MM.1S (cell line): ENCODE measurements at regions not wholly inside any gene's neighbourhood (a gene's known extent, or its start where the extent isn't known, plus 50 kb on each side); places are given as distances from the start of the nearest gene placed in this dataset.
A peak's percentile ranks its signal among the peaks of the same experiment; 100 is the strongest.
"Not testable (repeated sequence)": the region's sequence is repeated elsewhere in the genome, so short reads cannot be mapped to it uniquely, and the experiment has no call there.

Experiments used
- DNase-seq: peaks from one replicate; pipeline ENCODE4 v3.0.0-alpha.2; 2015
- H2AFZ ChIP-seq: fragments of 300-600 bp; sonication (generic); 2 replicates; pipeline ENCODE4 v1.6.0; 2016; ENCODE audit warnings: antibody characterized with exemption, low read length
- H3F3A ChIP-seq: fragments of 300-600 bp; sonication (generic); 2 replicates; pipeline ENCODE4 v1.6.1; 2016; ENCODE audit warnings: mild to moderate bottlenecking, antibody characterized with exemption, low read length, moderate library complexity, mixed read lengths; ENCODE audit not compliant: insufficient read depth
- H3K27ac ChIP-seq: fragments of 300-600 bp; sonication (generic); 2 replicates; pipeline ENCODE4 v1.5.1; 2016; ENCODE audit warnings: mild to moderate bottlenecking, low read length
- H3K27me3 ChIP-seq: fragments of 300-600 bp; sonication (generic); replicated peaks from 2 replicates; pipeline ENCODE4 v1.6.0; 2016; ENCODE audit warnings: low read length; ENCODE audit not compliant: insufficient read depth
- H3K36me3 ChIP-seq: fragments of 300-600 bp; sonication (generic); replicated peaks from 2 replicates; pipeline ENCODE4 v1.6.1; 2016; ENCODE audit warnings: mild to moderate bottlenecking, low read length, mixed read lengths; ENCODE audit not compliant: insufficient read depth
- H3K4me1 ChIP-seq: fragments of 300-600 bp; sonication (generic); 2 replicates; pipeline ENCODE4 v1.6.1; 2016; ENCODE audit warnings: low read length, mixed read lengths
- H3K4me2 ChIP-seq: fragments of 300-600 bp; sonication (generic); 2 replicates; pipeline ENCODE4 v1.6.0; 2016; ENCODE audit warnings: low read depth, low read length
- H3K4me3 ChIP-seq: fragments of 300-600 bp; sonication (generic); 2 replicates; pipeline ENCODE4 v1.5.1; 2016; ENCODE audit warnings: low read length, mixed read lengths
- H3K79me2 ChIP-seq: fragments of 300-600 bp; sonication (generic); 2 replicates; pipeline ENCODE4 v1.6.1; 2016; ENCODE audit warnings: mixed run types, low read length, mixed read lengths
- H3K9ac ChIP-seq: fragments of 300-600 bp; sonication (generic); 2 replicates; pipeline ENCODE4 v1.6.1; 2016; ENCODE audit warnings: low read length, mixed read lengths
- H3K9me2 ChIP-seq: fragments of 300-600 bp; sonication (generic); replicated peaks from 2 replicates; pipeline ENCODE4 v1.6.1; 2016; ENCODE audit warnings: mild to moderate bottlenecking, low read length, mixed read lengths; ENCODE audit not compliant: insufficient read depth
- H3K9me3 ChIP-seq: fragments of 300-600 bp; sonication (generic); replicated peaks from 2 replicates; pipeline ENCODE4 v1.6.1; 2016; ENCODE audit warnings: mild to moderate bottlenecking, low read length, mixed read lengths; ENCODE audit not compliant: insufficient read depth
- H4K20me1 ChIP-seq: fragments of 300-600 bp; sonication (generic); 2 replicates; pipeline ENCODE4 v1.6.1; 2016; ENCODE audit warnings: mild to moderate bottlenecking, low read length, moderate library complexity, mixed read lengths; ENCODE audit not compliant: insufficient read depth
- CTCF ChIP-seq: fragments of 300-600 bp; sonication (generic); IDR thresholded peaks from 2 replicates; pipeline ENCODE4 v1.5.1; 2016; ENCODE audit warnings: antibody characterized with exemption, low read length, mixed read lengths
- EZH2 ChIP-seq: fragments of 300-600 bp; sonication (generic); optimal IDR thresholded peaks from 2 replicates; pipeline ENCODE3; 2017; ENCODE audit warnings: low read depth, mild to moderate bottlenecking, antibody characterized with exemption, low read length, mixed read lengths
- EZH2phosphoT487 ChIP-seq: fragments of 300-600 bp; sonication (generic); IDR thresholded peaks from 2 replicates; pipeline ENCODE4 v1.6.1; 2018; ENCODE audit warnings: antibody characterized with exemption, low read length

GRCh38 chr3:94822298-94822697, 759.4 kb downstream of the NSUN3 start:
- H3F3A ChIP-seq = no peaks in the 10 kb centered on the region
- no peak for DNase-seq
- no peak overlapping the region for H3K4me2 ChIP-seq
- H3K9me3 ChIP-seq = no peaks in the 10 kb centered on the region
- TF ChIP-seq CTCF (no peak), EZH2phosphoT487 (no peak), EZH2 (no peak)
- no peak overlapping the region for H3K27ac ChIP-seq
- H4K20me1 ChIP-seq = no peaks in the 10 kb centered on the region
- H3K9me2 ChIP-seq = no peaks in the 10 kb centered on the region
- no peaks in the 10 kb centered on the region for H3K36me3 ChIP-seq
- H3K79me2 ChIP-seq = no peaks in the 10 kb centered on the region
- no peak overlapping the region for H2AFZ ChIP-seq
- H3K27me3 ChIP-seq = no peaks in the 10 kb centered on the region
- H3K9ac ChIP-seq = no peak overlapping the region
- H3K4me3 ChIP-seq = no peak overlapping the region
- H3K4me1 ChIP-seq = no peaks in the 10 kb centered on the region

- not testable (repeated sequence) for H3F3A ChIP-seq, H3K4me1 ChIP-seq, H3K27ac ChIP-seq, H3K9ac ChIP-seq, DNase-seq, H3K79me2 ChIP-seq, H3K36me3 ChIP-seq, H2AFZ ChIP-seq, H3K27me3 ChIP-seq, H3K4me3 ChIP-seq, H3K9me3 ChIP-seq, H4K20me1 ChIP-seq, H3K4me2 ChIP-seq, H3K9me2 ChIP-seq
These were observed 783.4 kb downstream of the NSUN3 start for GRCh38 chr3:94846251-94846650.

- Histone ChIP-seq H3F3A (no peaks in the 10 kb centered on the region), H3K4me2 (no peak overlapping the region), H3K27me3 (no peaks in the 10 kb centered on the region), H3K9ac (no peak overlapping the region), H3K36me3 (no peaks in the 10 kb centered on the region), H3K79me2 (no peaks in the 10 kb centered on the region), H3K9me3 (no peaks in the 10 kb centered on the region), H3K27ac (no peak overlapping the region), H3K4me3 (no peak overlapping the region), H3K4me1 (no peaks in the 10 kb centered on the region), H3K9me2 (no peaks in the 10 kb centered on the region), H4K20me1 (no peaks in the 10 kb centered on the region), H2AFZ (no peak overlapping the region)
- TF ChIP-seq CTCF = peak; percentile 73
- TF ChIP-seq EZH2 = no peak
- peak; percentile 64 for DNase-seq
These were observed 799.8 kb downstream of the NSUN3 start for GRCh38 chr3:94862703-94863102.

- Histone ChIP-seq H3K9ac (no peak overlapping the region), H3K4me2 (no peak overlapping the region), H2AFZ (no peak overlapping the region), H3K4me3 (no peak overlapping the region), H3K27ac (no peak overlapping the region), H3K4me1 (no peaks in the 10 kb centered on the region), H3K27me3 (no peaks in the 10 kb centered on the region), H3K9me2 (no peaks in the 10 kb centered on the region), H3K9me3 (no peaks in the 10 kb centered on the region), H3K36me3 (no peaks in the 10 kb centered on the region), H4K20me1 (no peaks in the 10 kb centered on the region), H3F3A (no peaks in the 10 kb centered on the region), H3K79me2 (no peaks in the 10 kb centered on the region)
- TF ChIP-seq EZH2 (no peak), CTCF (no peak), EZH2phosphoT487 (no peak)
- DNase-seq = no peak
These were observed 806.2 kb downstream of the NSUN3 start for GRCh38 chr3:94869059-94869547.
